Heart left ventricle (tissue), 13 donors: ENCODE measurements at regions not wholly inside any gene's neighbourhood (a gene's known extent, or its start where the extent isn't known, plus 50 kb on each side); places are given as distances from the start of the nearest gene placed in this dataset.

Experiments
- POLR2A ChIP-seq, 2 donors: fragments of 450-650 bp; IDR thresholded peaks; one replicate each; pipeline ENCODE4 v1.6.1; 2017; ENCODE audit warnings: antibody characterized with exemption in 2 of 2, mild to moderate bottlenecking in 2 of 2, moderate library complexity in 2 of 2
- TF ChIP-seq, protein P1 (sequence below), 12 donors: fragments of 200-600 bp; sonication (generic) in 4 of 12; IDR thresholded peaks; one replicate each; pipeline versions ENCODE4 v1.5.0 to v1.8.0; 2018 to 2022; ENCODE audit warnings: antibody characterized with exemption in 12 of 12, mild to moderate bottlenecking in 5 of 12
- donor health status: ischemic (EF 13 %, LVEDD 7.1; RV severe dilation, severe dysfunction).
- donor health status: DM: no; HTN: yes; CAD: no.
- donor health status: DM: no; HTN: no; CAD: no.
- donor health status: ischemic (EF 25% LVEDD 6.9; RV normal size, moderate dysfunction).
- donor health status: ischemic (EF 25% LVEDD 5.7; RV mildly dilated, moderate dysfunction).
- donor health status: ischemic (EF 35%, LVEDD 5.7; RV mildly dilated, moderate dysfunction).
- donor health status: nonischemic (EF 11% LVEDD 7.7; RV severe dilation, severe dysfunction).
- donor health status: DM: yes; HTN: yes; CAD: no.
- donor health status: PGD.
- donor health status: ischemic (EF 29% LVEDD 5.4; RV normal size, mild dysfunction).
- donor health status: nonischemic (EF 23%, LVEDD 6.1; RV moderate dilation, normal function).

DNA sequence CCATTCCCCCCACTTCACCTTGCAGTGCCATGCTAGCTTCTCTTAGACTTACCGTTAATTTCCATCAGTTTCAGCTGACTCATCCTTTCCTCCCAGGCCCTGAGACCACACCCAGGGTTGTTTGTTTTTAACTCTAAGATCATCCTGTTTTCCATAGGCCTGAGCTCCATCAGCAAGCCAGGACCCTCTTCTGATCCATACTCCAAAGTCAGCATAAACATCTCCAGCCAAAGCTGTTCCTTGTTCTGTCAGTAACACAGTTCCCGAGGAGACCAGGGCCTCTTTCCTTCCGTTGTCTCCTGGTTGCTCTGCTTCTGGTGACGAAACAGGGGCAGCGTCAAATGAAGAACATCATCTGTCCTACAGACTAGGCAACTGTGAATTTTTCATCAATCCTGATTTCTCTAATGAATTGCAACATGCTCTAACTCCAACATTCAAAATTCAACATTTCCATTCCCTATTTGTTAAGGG is 83.8 kb upstream of the HNF1B start:
- TF ChIP-seq, protein P1, sequence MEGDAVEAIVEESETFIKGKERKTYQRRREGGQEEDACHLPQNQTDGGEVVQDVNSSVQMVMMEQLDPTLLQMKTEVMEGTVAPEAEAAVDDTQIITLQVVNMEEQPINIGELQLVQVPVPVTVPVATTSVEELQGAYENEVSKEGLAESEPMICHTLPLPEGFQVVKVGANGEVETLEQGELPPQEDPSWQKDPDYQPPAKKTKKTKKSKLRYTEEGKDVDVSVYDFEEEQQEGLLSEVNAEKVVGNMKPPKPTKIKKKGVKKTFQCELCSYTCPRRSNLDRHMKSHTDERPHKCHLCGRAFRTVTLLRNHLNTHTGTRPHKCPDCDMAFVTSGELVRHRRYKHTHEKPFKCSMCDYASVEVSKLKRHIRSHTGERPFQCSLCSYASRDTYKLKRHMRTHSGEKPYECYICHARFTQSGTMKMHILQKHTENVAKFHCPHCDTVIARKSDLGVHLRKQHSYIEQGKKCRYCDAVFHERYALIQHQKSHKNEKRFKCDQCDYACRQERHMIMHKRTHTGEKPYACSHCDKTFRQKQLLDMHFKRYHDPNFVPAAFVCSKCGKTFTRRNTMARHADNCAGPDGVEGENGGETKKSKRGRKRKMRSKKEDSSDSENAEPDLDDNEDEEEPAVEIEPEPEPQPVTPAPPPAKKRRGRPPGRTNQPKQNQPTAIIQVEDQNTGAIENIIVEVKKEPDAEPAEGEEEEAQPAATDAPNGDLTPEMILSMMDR (IDR thresholded peaks at IDR 0.05), result no peak
- no peak for TF ChIP-seq POLR2A (IDR thresholded peaks at IDR 0.05)
